ENCODE measurements at regions not wholly inside any gene's neighbourhood (a gene's known extent, or its start where the extent isn't known, plus 50 kb on each side); places are given as distances from the start of the nearest gene placed in this dataset.

DNA sequence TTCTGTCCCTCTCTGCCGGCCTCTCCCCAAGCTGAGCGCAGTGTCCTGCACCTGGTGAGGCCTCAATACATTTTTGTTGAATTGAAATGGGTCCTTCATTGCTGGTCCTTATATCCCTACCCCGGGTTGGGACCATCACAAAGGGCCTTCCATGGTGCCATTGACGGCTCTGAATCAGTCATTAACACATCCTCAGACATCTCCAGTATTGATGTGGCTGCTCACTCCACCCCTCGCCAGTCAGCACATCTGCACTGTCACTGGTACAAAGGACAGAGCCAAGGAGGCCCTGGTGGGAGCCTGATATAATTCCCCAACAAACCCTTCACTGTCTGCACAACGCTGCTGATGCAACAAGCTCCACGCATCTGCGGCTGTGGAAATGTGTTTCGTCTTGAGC, 191.6 kb upstream of the TOPAZ1 start:
- Histone ChIP-seq H3K4me3 (ENCODE audit: control extremely low read depth in 1 of 5, extremely low read depth in 1 of 5, insufficient read depth in 1 of 5, low read depth in 2 of 5, low read length in 4 of 5) (no peak overlapping the region), H3K9me3 (ENCODE audit: control extremely low read depth in 1 of 3, control insufficient read depth in 2 of 3, insufficient read depth in 1 of 3, low read length in 2 of 3) (no peaks in the 10 kb centered on the region), H3K4me2 (replicated peaks; ENCODE audit: low read depth, low read length, poor library complexity, severe bottlenecking) (no peak overlapping the region), H3K36me3 (replicated peaks in 1 of 2; ENCODE audit: control extremely low read depth in 1 of 2, control insufficient read depth in 1 of 2, extremely low read depth in 1 of 2, insufficient read depth in 2 of 2, low read length in 1 of 2) (no peaks in the 10 kb centered on the region), H2AFZ (ENCODE audit: insufficient read depth, low read depth, low read length, poor library complexity, severe bottlenecking) (no peak overlapping the region), H3K4me1 (ENCODE audit: control insufficient read depth in 2 of 2, insufficient read depth in 2 of 2, low read length in 2 of 2) (peaks cover 30 to 34% of the 10 kb centered on the region in 2 donors), H3K27me3 (replicated peaks in 1 of 4; ENCODE audit: control extremely low read depth in 1 of 4, control insufficient read depth in 3 of 4, insufficient read depth in 4 of 4, low read length in 3 of 4) (no peaks in the 10 kb centered on the region), H4K20me1 (ENCODE audit: control insufficient read depth, insufficient read depth, low read length, poor library complexity, severe bottlenecking) (no peaks in the 10 kb centered on the region), H3K79me2 (ENCODE audit: control insufficient read depth, insufficient read depth, low read length) (no peaks in the 10 kb centered on the region), H3K27ac (ENCODE audit: low read length in 2 of 2) (no peak overlapping the region), H3K9ac (ENCODE audit: low read length) (no peak overlapping the region)
- no peak overlapping the region for H3K4me3 Mint-ChIP-seq
- TF ChIP-seq EZH2 (IDR thresholded peaks at IDR 0.05; ENCODE audit: borderline replicate concordance, insufficient read depth, low read depth, low read length, poor library complexity, severe bottlenecking) = no peak
- TF ChIP-seq, protein P1, sequence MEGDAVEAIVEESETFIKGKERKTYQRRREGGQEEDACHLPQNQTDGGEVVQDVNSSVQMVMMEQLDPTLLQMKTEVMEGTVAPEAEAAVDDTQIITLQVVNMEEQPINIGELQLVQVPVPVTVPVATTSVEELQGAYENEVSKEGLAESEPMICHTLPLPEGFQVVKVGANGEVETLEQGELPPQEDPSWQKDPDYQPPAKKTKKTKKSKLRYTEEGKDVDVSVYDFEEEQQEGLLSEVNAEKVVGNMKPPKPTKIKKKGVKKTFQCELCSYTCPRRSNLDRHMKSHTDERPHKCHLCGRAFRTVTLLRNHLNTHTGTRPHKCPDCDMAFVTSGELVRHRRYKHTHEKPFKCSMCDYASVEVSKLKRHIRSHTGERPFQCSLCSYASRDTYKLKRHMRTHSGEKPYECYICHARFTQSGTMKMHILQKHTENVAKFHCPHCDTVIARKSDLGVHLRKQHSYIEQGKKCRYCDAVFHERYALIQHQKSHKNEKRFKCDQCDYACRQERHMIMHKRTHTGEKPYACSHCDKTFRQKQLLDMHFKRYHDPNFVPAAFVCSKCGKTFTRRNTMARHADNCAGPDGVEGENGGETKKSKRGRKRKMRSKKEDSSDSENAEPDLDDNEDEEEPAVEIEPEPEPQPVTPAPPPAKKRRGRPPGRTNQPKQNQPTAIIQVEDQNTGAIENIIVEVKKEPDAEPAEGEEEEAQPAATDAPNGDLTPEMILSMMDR (IDR thresholded peaks at IDR 0.05) = no peak
- H3K9me3 Mint-ChIP-seq (ENCODE audit: insufficient read depth) = no peaks in the 10 kb centered on the region
- intact Hi-C loops (cut with micrococcal nuclease) = no loop called here
- ATAC-seq (ENCODE audit: low read depth) (no peak), DNase-seq (no peak)
- peaks cover 32% of the 10 kb centered on the region for H3K4me1 Mint-ChIP-seq
- CTCF ChIA-PET = no interaction called here
- 91% methylated on average over 6 of the region's 9 CpGs for WGBS (ENCODE audit: insufficient coverage)
- no peak overlapping the region for H3K27ac Mint-ChIP-seq
- H3K27me3 Mint-ChIP-seq = no peaks in the 10 kb centered on the region
- POLR2A ChIA-PET = no interaction called here

DNA sequence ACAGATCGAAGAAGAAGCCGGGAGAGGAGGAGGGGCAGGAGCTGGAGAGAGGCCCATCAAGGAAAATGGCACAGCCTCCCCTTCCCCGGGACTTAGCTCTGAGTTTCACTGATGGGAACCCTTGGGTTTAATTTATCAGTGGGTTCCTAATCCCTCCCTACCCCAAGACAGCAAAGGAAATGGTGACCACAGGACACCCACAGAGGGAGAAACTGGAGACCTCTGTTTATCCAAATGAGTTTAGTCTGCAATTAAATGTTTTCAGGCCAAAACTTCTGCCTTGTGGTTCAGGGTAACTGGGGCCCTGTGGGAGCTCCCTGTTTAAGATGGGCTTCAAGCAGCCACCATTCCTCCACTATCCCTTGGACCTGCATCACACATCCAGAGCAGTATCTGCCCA, 190.8 kb upstream of the TOPAZ1 start:
- Histone ChIP-seq H3K27ac (ENCODE audit: low read length in 2 of 2) (no peak overlapping the region), H3K4me1 (ENCODE audit: control insufficient read depth in 2 of 2, insufficient read depth in 2 of 2, low read length in 2 of 2) (peaks cover 22 to 27% of the 10 kb centered on the region in 2 donors), H4K20me1 (ENCODE audit: control insufficient read depth, insufficient read depth, low read length, poor library complexity, severe bottlenecking) (no peaks in the 10 kb centered on the region), H3K27me3 (replicated peaks in 1 of 4; ENCODE audit: control extremely low read depth in 1 of 4, control insufficient read depth in 3 of 4, insufficient read depth in 4 of 4, low read length in 3 of 4) (no peaks in the 10 kb centered on the region), H3K36me3 (replicated peaks in 1 of 2; ENCODE audit: control extremely low read depth in 1 of 2, control insufficient read depth in 1 of 2, extremely low read depth in 1 of 2, insufficient read depth in 2 of 2, low read length in 1 of 2) (no peaks in the 10 kb centered on the region), H3K4me2 (replicated peaks; ENCODE audit: low read depth, low read length, poor library complexity, severe bottlenecking) (no peak overlapping the region), H3K9me3 (ENCODE audit: control extremely low read depth in 1 of 3, control insufficient read depth in 2 of 3, insufficient read depth in 1 of 3, low read length in 2 of 3) (no peaks in the 10 kb centered on the region), H3K9ac (ENCODE audit: low read length) (no peak overlapping the region), H3K79me2 (ENCODE audit: control insufficient read depth, insufficient read depth, low read length) (no peaks in the 10 kb centered on the region), H2AFZ (ENCODE audit: insufficient read depth, low read depth, low read length, poor library complexity, severe bottlenecking) (no peak overlapping the region), H3K4me3 (ENCODE audit: control extremely low read depth in 1 of 5, extremely low read depth in 1 of 5, insufficient read depth in 1 of 5, low read depth in 2 of 5, low read length in 4 of 5) (no peak overlapping the region)
- H3K9me3 Mint-ChIP-seq (ENCODE audit: insufficient read depth) = no peaks in the 10 kb centered on the region
- no peak overlapping the region for H3K27ac Mint-ChIP-seq
- no peak for TF ChIP-seq EZH2 (IDR thresholded peaks at IDR 0.05; ENCODE audit: borderline replicate concordance, insufficient read depth, low read depth, low read length, poor library complexity, severe bottlenecking)
- TF ChIP-seq, protein P1 (IDR thresholded peaks at IDR 0.05) = no peak
- ChIA-PET CTCF (no interaction called here), POLR2A (no interaction called here)
- WGBS (ENCODE audit: insufficient coverage) = 100% methylated on average over 2 of the region's 3 CpGs
- H3K4me1 Mint-ChIP-seq = peaks cover 25% of the 10 kb centered on the region
- ATAC-seq (ENCODE audit: low read depth) (no peak), DNase-seq (no peak)
- intact Hi-C loops (cut with micrococcal nuclease) = no loop called here
- no peak overlapping the region for H3K4me3 Mint-ChIP-seq
- no peaks in the 10 kb centered on the region for H3K27me3 Mint-ChIP-seq
